HepG2 (cell line): ENCODE measurements at regions not wholly inside any gene's neighbourhood (a gene's known extent, or its start where the extent isn't known, plus 50 kb on each side); places are given as distances from the start of the nearest gene placed in this dataset.

ENCODE experiments used
- ARNT ChIP-seq: fragments of 450-650 bp; IDR thresholded peaks from 2 replicates; pipeline ENCODE4 v1.6.1; 2017
- DNMT1 ChIP-seq: sonication (generic); formaldehyde crosslinking; IDR thresholded peaks from 2 replicates; pipeline ENCODE4 v1.5.1; 2020; ENCODE audit warnings: mild to moderate bottlenecking, missing genetic modification reagents
- GTF3A ChIP-seq: sonication (generic); formaldehyde crosslinking; conservative IDR thresholded peaks from 2 replicates; pipeline ENCODE4 v1.4.0; 2020; ENCODE audit warnings: mild to moderate bottlenecking, missing genetic modification reagents
- HHEX ChIP-seq: IDR thresholded peaks from 2 replicates; pipeline ENCODE4 v1.6.1; 2016; ENCODE audit warnings: control low read depth
- HNF4G ChIP-seq, 2 experiments: sonication (generic) in 1 of 2; formaldehyde crosslinking in 1 of 2; IDR thresholded peaks; 2 replicates each; pipeline versions ENCODE4 v1.4.0 to v1.6.1; 2011 to 2020; ENCODE audit warnings: borderline replicate concordance in 2 of 2, low read depth in 2 of 2, mild to moderate bottlenecking in 2 of 2, low read length in 1 of 2, missing genetic modification reagents in 1 of 2, moderate library complexity in 1 of 2
- ISL2 ChIP-seq: sonication (generic); formaldehyde crosslinking; IDR thresholded peaks from 2 replicates; pipeline ENCODE4 v1.5.0; 2020; ENCODE audit warnings: missing genetic modification reagents
- NFYB ChIP-seq: sonication (generic); formaldehyde crosslinking; IDR thresholded peaks from 2 replicates; pipeline ENCODE4 v1.4.0; 2020; ENCODE audit warnings: missing genetic modification reagents
- NFYC ChIP-seq: IDR thresholded peaks from 2 replicates; pipeline ENCODE4 v1.6.1; 2016; ENCODE audit warnings: missing genetic modification reagents, missing compliant biosample characterization
- NR1H2 ChIP-seq: sonication (generic); formaldehyde crosslinking; IDR thresholded peaks from 2 replicates; pipeline ENCODE4 v1.8.1; 2022; ENCODE audit warnings: low read depth, missing genetic modification reagents, borderline replicate concordance
- ONECUT2 ChIP-seq: sonication (generic); formaldehyde crosslinking; IDR thresholded peaks from 2 replicates; pipeline ENCODE4 v1.4.0; 2020; ENCODE audit warnings: missing genetic modification reagents
- PPARG ChIP-seq: conservative IDR thresholded peaks from 2 replicates; pipeline ENCODE4 v1.6.1; 2016; ENCODE audit warnings: missing biosample characterization, missing genetic modification reagents
- RXRB ChIP-seq: IDR thresholded peaks from 2 replicates; pipeline ENCODE4 v1.6.1; 2016; ENCODE audit warnings: borderline replicate concordance, missing genetic modification reagents, missing compliant biosample characterization
- SALL1 ChIP-seq: sonication (generic); formaldehyde crosslinking; IDR thresholded peaks from 2 replicates; pipeline ENCODE4 v1.8.0; 2022; ENCODE audit warnings: mild to moderate bottlenecking, missing genetic modification reagents
- SMARCE1 ChIP-seq: fragments of 450-650 bp; IDR thresholded peaks from 2 replicates; pipeline ENCODE4 v1.6.1; 2017; ENCODE audit warnings: borderline replicate concordance
- SMYD3 ChIP-seq: sonication (generic); formaldehyde crosslinking; IDR thresholded peaks from 2 replicates; pipeline ENCODE4 v1.8.1; 2023; ENCODE audit warnings: mild to moderate bottlenecking, missing genetic modification reagents
- SNAPC2 ChIP-seq: sonication (generic); formaldehyde crosslinking; IDR thresholded peaks from 2 replicates; pipeline ENCODE4 v1.8.1; 2022; ENCODE audit warnings: mild to moderate bottlenecking, missing genetic modification reagents
- ZSCAN22 ChIP-seq: sonication (generic); formaldehyde crosslinking; IDR thresholded peaks from 2 replicates; pipeline ENCODE4 v1.4.0; 2020; ENCODE audit warnings: mild to moderate bottlenecking, missing genetic modification reagents
- TF ChIP-seq, protein P1 (sequence below): sonication (generic); formaldehyde crosslinking; IDR thresholded peaks from 2 replicates; pipeline ENCODE4 v1.5.1; 2020; ENCODE audit warnings: mild to moderate bottlenecking, missing genetic modification reagents, moderate library complexity
- TF ChIP-seq, protein P2 (sequence below): sonication (generic); formaldehyde crosslinking; IDR thresholded peaks from 2 replicates; pipeline ENCODE4 v1.5.1; 2020; ENCODE audit warnings: missing genetic modification reagents, mild to moderate bottlenecking, borderline replicate concordance
- TF ChIP-seq, protein P3 (sequence below), 2 experiments: IDR thresholded peaks; 2 replicates each; pipeline ENCODE4 v1.6.1; 2011 to 2012; ENCODE audit warnings: low read length in 2 of 2, borderline replicate concordance in 1 of 2, low read depth in 1 of 2, mild to moderate bottlenecking in 1 of 2, moderate library complexity in 1 of 2
- TF ChIP-seq, protein P4 (sequence below): IDR thresholded peaks from 2 replicates; pipeline ENCODE4 v1.6.1; 2016; ENCODE audit warnings: mild to moderate bottlenecking

DNA sequence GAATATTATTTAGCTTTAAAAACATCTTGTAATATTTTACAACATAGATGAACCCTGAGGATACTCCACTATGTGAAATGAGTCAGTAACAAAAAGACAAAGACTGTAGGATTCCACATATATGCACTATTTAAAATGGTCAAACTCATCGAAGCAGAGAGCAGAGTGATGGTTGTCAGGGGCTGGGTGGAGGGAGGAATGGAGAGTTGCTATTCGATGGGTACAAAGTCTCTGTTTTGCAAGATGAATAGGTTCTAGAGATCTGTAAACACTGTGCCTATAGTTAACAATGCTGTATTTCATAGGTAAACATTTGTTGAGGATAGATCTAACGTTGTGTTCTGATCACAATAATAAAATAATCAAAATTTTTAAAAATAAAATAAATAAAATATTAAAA lies 1675.9 kb upstream of the CELF4 start (continued):
- TF ChIP-seq SNAPC2 (CRISPR knock-in tag) (no peak), DNMT1 (CRISPR knock-in tag) (no peak), NFYC (CRISPR knock-in tag) (no peak), ISL2 (CRISPR knock-in tag) (peak; percentile 68; the same call in 1 of the 2 replicates), ZSCAN22 (CRISPR knock-in tag) (no peak), HHEX (CRISPR knock-in tag) (peak; percentile 82), GTF3A (CRISPR knock-in tag) (no peak), ONECUT2 (CRISPR knock-in tag) (no peak), SMYD3 (no peak), NFYB (CRISPR knock-in tag) (no peak), ARNT (no peak), PPARG (CRISPR knock-in tag) (no peak), HNF4G (IDR thresholded peaks at IDR 0.05; ENCODE audit: borderline replicate concordance, low read depth, low read length) (peak; percentile 85), HNF4G (CRISPR knock-in tag; IDR thresholded peaks at IDR 0.05; ENCODE audit: borderline replicate concordance, low read depth) (no peak), NR1H2 (CRISPR knock-in tag) (no peak), RXRB (CRISPR knock-in tag) (peak; percentile 67; the same call in 1 of the 2 replicates), SALL1 (CRISPR knock-in tag) (peak; percentile 85; the same call in 1 of the 2 replicates), SMARCE1 (no peak)
- TF ChIP-seq, protein P1, sequence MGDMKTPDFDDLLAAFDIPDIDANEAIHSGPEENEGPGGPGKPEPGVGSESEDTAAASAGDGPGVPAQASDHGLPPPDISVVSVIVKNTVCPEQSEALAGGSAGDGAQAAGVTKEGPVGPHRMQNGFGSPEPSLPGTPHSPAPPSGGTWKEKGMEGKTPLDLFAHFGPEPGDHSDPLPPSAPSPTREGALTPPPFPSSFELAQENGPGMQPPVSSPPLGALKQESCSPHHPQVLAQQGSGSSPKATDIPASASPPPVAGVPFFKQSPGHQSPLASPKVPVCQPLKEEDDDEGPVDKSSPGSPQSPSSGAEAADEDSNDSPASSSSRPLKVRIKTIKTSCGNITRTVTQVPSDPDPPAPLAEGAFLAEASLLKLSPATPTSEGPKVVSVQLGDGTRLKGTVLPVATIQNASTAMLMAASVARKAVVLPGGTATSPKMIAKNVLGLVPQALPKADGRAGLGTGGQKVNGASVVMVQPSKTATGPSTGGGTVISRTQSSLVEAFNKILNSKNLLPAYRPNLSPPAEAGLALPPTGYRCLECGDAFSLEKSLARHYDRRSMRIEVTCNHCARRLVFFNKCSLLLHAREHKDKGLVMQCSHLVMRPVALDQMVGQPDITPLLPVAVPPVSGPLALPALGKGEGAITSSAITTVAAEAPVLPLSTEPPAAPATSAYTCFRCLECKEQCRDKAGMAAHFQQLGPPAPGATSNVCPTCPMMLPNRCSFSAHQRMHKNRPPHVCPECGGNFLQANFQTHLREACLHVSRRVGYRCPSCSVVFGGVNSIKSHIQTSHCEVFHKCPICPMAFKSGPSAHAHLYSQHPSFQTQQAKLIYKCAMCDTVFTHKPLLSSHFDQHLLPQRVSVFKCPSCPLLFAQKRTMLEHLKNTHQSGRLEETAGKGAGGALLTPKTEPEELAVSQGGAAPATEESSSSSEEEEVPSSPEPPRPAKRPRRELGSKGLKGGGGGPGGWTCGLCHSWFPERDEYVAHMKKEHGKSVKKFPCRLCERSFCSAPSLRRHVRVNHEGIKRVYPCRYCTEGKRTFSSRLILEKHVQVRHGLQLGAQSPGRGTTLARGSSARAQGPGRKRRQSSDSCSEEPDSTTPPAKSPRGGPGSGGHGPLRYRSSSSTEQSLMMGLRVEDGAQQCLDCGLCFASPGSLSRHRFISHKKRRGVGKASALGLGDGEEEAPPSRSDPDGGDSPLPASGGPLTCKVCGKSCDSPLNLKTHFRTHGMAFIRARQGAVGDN (CRISPR knock-in tag) = no peak
- TF ChIP-seq, protein P2, sequence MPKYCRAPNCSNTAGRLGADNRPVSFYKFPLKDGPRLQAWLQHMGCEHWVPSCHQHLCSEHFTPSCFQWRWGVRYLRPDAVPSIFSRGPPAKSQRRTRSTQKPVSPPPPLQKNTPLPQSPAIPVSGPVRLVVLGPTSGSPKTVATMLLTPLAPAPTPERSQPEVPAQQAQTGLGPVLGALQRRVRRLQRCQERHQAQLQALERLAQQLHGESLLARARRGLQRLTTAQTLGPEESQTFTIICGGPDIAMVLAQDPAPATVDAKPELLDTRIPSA (CRISPR knock-in tag) = no peak
- TF ChIP-seq, protein P3, sequence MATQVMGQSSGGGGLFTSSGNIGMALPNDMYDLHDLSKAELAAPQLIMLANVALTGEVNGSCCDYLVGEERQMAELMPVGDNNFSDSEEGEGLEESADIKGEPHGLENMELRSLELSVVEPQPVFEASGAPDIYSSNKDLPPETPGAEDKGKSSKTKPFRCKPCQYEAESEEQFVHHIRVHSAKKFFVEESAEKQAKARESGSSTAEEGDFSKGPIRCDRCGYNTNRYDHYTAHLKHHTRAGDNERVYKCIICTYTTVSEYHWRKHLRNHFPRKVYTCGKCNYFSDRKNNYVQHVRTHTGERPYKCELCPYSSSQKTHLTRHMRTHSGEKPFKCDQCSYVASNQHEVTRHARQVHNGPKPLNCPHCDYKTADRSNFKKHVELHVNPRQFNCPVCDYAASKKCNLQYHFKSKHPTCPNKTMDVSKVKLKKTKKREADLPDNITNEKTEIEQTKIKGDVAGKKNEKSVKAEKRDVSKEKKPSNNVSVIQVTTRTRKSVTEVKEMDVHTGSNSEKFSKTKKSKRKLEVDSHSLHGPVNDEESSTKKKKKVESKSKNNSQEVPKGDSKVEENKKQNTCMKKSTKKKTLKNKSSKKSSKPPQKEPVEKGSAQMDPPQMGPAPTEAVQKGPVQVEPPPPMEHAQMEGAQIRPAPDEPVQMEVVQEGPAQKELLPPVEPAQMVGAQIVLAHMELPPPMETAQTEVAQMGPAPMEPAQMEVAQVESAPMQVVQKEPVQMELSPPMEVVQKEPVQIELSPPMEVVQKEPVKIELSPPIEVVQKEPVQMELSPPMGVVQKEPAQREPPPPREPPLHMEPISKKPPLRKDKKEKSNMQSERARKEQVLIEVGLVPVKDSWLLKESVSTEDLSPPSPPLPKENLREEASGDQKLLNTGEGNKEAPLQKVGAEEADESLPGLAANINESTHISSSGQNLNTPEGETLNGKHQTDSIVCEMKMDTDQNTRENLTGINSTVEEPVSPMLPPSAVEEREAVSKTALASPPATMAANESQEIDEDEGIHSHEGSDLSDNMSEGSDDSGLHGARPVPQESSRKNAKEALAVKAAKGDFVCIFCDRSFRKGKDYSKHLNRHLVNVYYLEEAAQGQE (IDR thresholded peaks at IDR 0.05; ENCODE audit: borderline replicate concordance in 1 of 2, low read depth in 1 of 2, low read length in 2 of 2) = no peak
- TF ChIP-seq, protein P4, sequence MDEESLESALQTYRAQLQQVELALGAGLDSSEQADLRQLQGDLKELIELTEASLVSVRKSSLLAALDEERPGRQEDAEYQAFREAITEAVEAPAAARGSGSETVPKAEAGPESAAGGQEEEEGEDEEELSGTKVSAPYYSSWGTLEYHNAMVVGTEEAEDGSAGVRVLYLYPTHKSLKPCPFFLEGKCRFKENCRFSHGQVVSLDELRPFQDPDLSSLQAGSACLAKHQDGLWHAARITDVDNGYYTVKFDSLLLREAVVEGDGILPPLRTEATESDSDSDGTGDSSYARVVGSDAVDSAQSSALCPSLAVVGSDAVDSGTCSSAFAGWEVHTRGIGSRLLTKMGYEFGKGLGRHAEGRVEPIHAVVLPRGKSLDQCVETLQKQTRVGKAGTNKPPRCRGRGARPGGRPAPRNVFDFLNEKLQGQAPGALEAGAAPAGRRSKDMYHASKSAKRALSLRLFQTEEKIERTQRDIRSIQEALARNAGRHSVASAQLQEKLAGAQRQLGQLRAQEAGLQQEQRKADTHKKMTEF (CRISPR knock-in tag) = peak; percentile 74
